Right lobe of liver (tissue), 6 donors: ENCODE measurements at regions not wholly inside any gene's neighbourhood (a gene's known extent, or its start where the extent isn't known, plus 50 kb on each side); places are given as distances from the start of the nearest gene placed in this dataset.

Source experiments
- ATAC-seq, 4 donors: fragments of 200-7000 bp; cut with Tn5 transposase; one replicate each; pipeline ENCODE4 v1.9.1; 2020; ENCODE audit warnings: mild to moderate bottlenecking in 4 of 4, moderate library complexity in 4 of 4
- DNase-seq, 3 donors: peaks; one replicate each; pipeline ENCODE4 v3.0.0-alpha.2; 2020
- H3K27ac ChIP-seq, 3 donors: fragments of 200-600 bp; one replicate each; pipeline ENCODE4 v1.8.0; 2022
- H3K27me3 ChIP-seq, 2 donors: fragments of 200-600 bp; one replicate each; pipeline ENCODE4 v1.8.0; 2022
- H3K36me3 ChIP-seq, 4 donors: fragments of 200-600 bp; sonication (generic) in 1 of 4; one replicate each; pipeline versions ENCODE4 v1.5.1 to v1.8.0; 2017 to 2022; ENCODE audit warnings: control low read depth in 1 of 4
- H3K4me1 ChIP-seq, 4 donors: fragments of 200-600 bp; sonication (generic) in 1 of 4; one replicate each; pipeline versions ENCODE4 v1.5.1 to v1.8.0; 2017 to 2022; ENCODE audit warnings: control low read depth in 1 of 4
- H3K4me3 ChIP-seq, 3 donors: fragments of 200-600 bp; one replicate each; pipeline ENCODE4 v1.8.0; 2022
- H3K9me3 ChIP-seq, 4 donors: fragments of 200-600 bp; sonication (generic) in 1 of 4; one replicate each; pipeline versions ENCODE4 v1.5.1 to v1.8.0; 2017 to 2022; ENCODE audit warnings: control low read depth in 1 of 4
- POLR2A ChIP-seq: fragments of 450-650 bp; IDR thresholded peaks from one replicate; pipeline ENCODE4 v1.6.1; 2017; ENCODE audit warnings: antibody characterized with exemption, mild to moderate bottlenecking
- WGBS: methylation state at CpG from one replicate; pipeline ENCODE4 v1.1.6; 2018; ENCODE audit warnings: low coverage, low lambda C conversion rate; ENCODE audit not compliant: insufficient coverage; ENCODE audit errors: missing lambda C conversion rate; 5-methylcytosine and 5-hydroxymethylcytosine counted together
- intact Hi-C, 2 donors: fragments of 100-400 bp; cut with DNase I; formaldehyde crosslinking; loops; one replicate each; pipeline versions ENCODE4 v1.11.2 to v1.14.1; 2022
- TF ChIP-seq, protein P1 (sequence below), 4 donors: fragments of 200-600 bp in 3 of 4; fragments of 450-650 bp in 1 of 4; IDR thresholded peaks; one replicate each; pipeline versions ENCODE4 v1.5.1 to v1.8.0; 2016 to 2022; ENCODE audit warnings: antibody characterized with exemption in 4 of 4, mild to moderate bottlenecking in 2 of 4
- donor health status: DM: no; HTN: yes; CAD: no.
- donor health status: DM: no; HTN: no; CAD: no.
- donor health status: DM: no; HTN: no; CAD: no.
- donor health status: DM: no; HTN: yes; CAD: no.
- donor health status: DM: no; HTN: yes; CAD: no.

DNA sequence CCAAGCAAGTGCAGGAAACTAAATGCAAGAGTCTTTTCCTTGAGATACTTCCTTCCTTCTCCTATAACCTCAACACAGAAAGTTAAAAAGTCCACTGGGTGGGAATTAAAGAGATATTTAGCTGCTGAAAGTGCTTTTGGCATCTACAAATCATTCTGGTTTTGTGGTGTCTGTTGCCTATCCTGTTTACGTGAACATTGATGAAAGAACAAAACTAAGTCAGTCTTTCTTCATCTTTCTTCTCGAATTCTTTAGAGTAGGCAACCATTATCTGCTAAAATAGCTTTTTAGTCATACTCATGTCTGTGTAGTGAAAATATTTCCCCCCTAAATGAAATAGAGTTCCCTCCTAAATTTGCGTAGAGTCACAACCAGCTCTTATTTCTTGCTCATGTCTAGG, 838.6 kb downstream of the GATA3 start:
- no peaks in the 10 kb centered on the region for H3K27me3 ChIP-seq
- no peaks in the 10 kb centered on the region for H3K9me3 ChIP-seq
- intact Hi-C loops = no loop called here
- ATAC-seq (no peak), DNase-seq (no peak)
- no peak overlapping the region for H3K27ac ChIP-seq
- TF ChIP-seq POLR2A = no peak
- TF ChIP-seq, protein P1, sequence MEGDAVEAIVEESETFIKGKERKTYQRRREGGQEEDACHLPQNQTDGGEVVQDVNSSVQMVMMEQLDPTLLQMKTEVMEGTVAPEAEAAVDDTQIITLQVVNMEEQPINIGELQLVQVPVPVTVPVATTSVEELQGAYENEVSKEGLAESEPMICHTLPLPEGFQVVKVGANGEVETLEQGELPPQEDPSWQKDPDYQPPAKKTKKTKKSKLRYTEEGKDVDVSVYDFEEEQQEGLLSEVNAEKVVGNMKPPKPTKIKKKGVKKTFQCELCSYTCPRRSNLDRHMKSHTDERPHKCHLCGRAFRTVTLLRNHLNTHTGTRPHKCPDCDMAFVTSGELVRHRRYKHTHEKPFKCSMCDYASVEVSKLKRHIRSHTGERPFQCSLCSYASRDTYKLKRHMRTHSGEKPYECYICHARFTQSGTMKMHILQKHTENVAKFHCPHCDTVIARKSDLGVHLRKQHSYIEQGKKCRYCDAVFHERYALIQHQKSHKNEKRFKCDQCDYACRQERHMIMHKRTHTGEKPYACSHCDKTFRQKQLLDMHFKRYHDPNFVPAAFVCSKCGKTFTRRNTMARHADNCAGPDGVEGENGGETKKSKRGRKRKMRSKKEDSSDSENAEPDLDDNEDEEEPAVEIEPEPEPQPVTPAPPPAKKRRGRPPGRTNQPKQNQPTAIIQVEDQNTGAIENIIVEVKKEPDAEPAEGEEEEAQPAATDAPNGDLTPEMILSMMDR (IDR thresholded peaks at IDR 0.05) = no peak
- 63% methylated on average over 3 of the region's 3 CpGs for WGBS
- H3K36me3 ChIP-seq = no peaks in the 10 kb centered on the region
- H3K4me3 ChIP-seq = no peak overlapping the region
- no peaks in the 10 kb centered on the region for H3K4me1 ChIP-seq

DNA sequence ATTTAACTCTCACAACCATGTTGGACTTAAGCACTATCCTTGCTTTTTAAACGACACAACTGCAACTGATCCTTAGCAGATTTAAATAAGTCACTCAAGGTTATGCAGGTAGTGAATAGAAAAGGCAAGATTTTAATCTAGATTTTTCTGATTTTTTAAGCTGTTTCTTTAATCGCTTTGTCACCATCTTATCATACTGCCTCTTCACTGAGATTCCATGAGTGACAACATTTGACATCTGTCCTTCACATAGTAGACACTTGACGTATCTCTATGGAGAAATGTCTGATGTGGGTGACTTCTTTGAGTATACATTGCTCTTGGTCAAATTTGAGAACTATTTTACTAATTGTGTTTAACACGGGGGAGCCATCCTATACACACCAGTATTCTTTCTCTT, 839.7 kb downstream of the GATA3 start:
- intact Hi-C loops = no loop called here
- no peak for TF ChIP-seq POLR2A
- WGBS = 50% methylated on average over 4 of the region's 4 CpGs

DNA sequence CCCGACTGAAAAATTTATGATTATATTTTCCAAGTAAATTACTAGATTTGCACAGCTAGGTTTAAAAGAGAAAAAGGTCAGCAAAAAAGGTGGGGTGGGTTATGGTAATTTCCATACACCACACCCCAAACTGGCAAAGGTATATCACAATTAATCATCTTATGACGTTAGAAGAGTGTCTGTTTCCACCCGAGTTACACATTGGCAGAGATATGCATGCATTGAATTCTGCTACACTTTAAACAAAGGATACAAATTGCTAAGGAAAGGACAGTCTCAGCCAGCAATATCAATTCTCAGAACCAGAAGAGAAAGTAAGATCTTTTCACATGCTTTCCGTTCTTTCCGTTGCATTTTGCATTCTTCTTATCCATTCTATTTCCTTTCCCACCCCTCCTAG, 843.3 kb downstream of the GATA3 start:
- intact Hi-C loops = no loop called here

More for the DNA sequence above, 839.7 kb downstream of the GATA3 start:
- H3K4me3 ChIP-seq = no peak overlapping the region
- no peak for ATAC-seq
- no peaks in the 10 kb centered on the region for H3K36me3 ChIP-seq
- H3K9me3 ChIP-seq = no peaks in the 10 kb centered on the region
- no peaks in the 10 kb centered on the region for H3K4me1 ChIP-seq
- no peak for DNase-seq
- no peaks in the 10 kb centered on the region for H3K27me3 ChIP-seq
- H3K27ac ChIP-seq = no peak overlapping the region

DNA sequence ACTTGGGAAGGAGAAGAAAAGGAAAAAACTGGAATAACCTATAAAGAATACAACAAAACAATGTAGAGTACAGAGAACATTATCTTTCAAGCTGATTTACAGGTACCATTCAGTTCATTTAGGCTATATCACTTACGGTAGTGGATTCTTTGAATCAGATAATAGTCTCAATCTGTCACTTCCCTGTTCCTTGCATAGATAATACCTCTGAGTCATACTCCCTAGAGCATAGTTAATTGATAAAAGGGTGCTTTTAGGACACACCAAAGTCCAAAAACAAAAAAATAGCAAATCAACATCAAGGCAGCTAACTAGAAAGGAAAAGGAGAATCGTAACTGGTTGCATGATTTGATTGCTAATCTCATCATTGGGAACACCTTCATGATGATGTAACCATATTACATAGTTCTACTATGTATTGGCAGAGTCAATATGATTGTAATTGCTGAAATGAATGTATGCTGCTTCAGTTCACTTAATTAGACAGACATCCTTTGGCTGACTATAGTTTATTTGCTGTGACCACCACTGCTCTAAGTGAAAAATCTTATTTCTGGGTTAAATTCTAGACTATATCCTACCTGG, 844.4 kb downstream of the GATA3 start:
- 45% methylated on average over 2 of the region's 2 CpGs for WGBS
- H3K4me1 ChIP-seq = no peaks in the 10 kb centered on the region
- H3K4me3 ChIP-seq = no peak overlapping the region
- intact Hi-C loops = no loop called here
- H3K36me3 ChIP-seq = no peaks in the 10 kb centered on the region
- ATAC-seq (peak in 1 of 4 donors; percentile 66), DNase-seq (no peak)
- H3K27me3 ChIP-seq = no peaks in the 10 kb centered on the region
- no peak overlapping the region for H3K27ac ChIP-seq
- TF ChIP-seq, protein P1 (IDR thresholded peaks at IDR 0.05) = no peak
- no peak for TF ChIP-seq POLR2A
- H3K9me3 ChIP-seq = no peaks in the 10 kb centered on the region

More for the DNA sequence above, 843.3 kb downstream of the GATA3 start:
- Histone ChIP-seq H3K27me3 (no peaks in the 10 kb centered on the region), H3K9me3 (no peaks in the 10 kb centered on the region), H3K27ac (no peak overlapping the region), H3K4me3 (no peak overlapping the region), H3K36me3 (no peaks in the 10 kb centered on the region), H3K4me1 (no peaks in the 10 kb centered on the region)
- TF ChIP-seq POLR2A = no peak
- TF ChIP-seq, protein P1 (IDR thresholded peaks at IDR 0.05) = no peak
- DNase-seq = no peak
- WGBS = 63% methylated on average over 5 of the region's 5 CpGs
- ATAC-seq = no peak

DNA sequence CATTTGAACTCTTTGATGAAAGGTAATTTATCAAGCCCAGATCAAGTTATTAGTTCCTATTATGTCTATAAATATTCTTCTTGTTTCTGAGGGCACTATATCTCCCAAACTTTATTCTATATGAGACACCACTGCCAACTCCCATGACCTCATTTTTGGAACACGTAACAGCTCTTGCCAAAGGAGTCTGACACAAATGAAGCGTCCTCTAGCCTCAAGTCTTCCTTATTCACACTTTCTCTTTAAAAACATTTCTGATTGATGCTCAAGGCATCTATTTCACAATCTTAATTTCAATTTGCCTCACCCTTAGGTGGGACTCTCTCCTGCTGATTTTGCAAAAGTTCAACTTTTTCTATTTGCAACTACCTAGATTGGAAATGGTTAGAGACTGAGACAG, 848.4 kb downstream of the GATA3 start:
- intact Hi-C loops = no loop called here
- Histone ChIP-seq H3K4me3 (no peak overlapping the region), H3K27me3 (no peaks in the 10 kb centered on the region), H3K9me3 (no peaks in the 10 kb centered on the region), H3K4me1 (no peaks in the 10 kb centered on the region), H3K36me3 (no peaks in the 10 kb centered on the region), H3K27ac (no peak overlapping the region)
- DNase-seq (no peak), ATAC-seq (no peak)
- TF ChIP-seq POLR2A = no peak
- TF ChIP-seq, protein P1 (IDR thresholded peaks at IDR 0.05) = no peak
- WGBS = 49% methylated on average over 2 of the region's 2 CpGs
